Endodermal cell (in vitro differentiated cells): ENCODE measurements at regions not wholly inside any gene's neighbourhood (a gene's known extent, or its start where the extent isn't known, plus 50 kb on each side); places are given as distances from the start of the nearest gene placed in this dataset.

ENCODE experiments used
- DNase-seq: peaks from one replicate; pipeline ENCODE4 v3.0.0-alpha.2; 2017
- H3K27ac ChIP-seq: 2 replicates; pipeline ENCODE4 v1.5.1; 2013; ENCODE audit warnings: mild to moderate bottlenecking, low read depth, low read length, moderate library complexity
- H3K27me3 ChIP-seq: 2 replicates; pipeline ENCODE4 v1.6.1; 2013; ENCODE audit warnings: mild to moderate bottlenecking, low read length, moderate library complexity; ENCODE audit not compliant: insufficient read depth, control insufficient read depth, poor library complexity, severe bottlenecking
- H3K36me3 ChIP-seq: 2 replicates; pipeline ENCODE4 v1.7.0; 2013; ENCODE audit warnings: mild to moderate bottlenecking, low read length, moderate library complexity; ENCODE audit not compliant: control insufficient read depth, insufficient read depth
- H3K4me1 ChIP-seq: one replicate; pipeline ENCODE4 v1.7.0; 2013; ENCODE audit warnings: low read length; ENCODE audit not compliant: control insufficient read depth, insufficient read depth
- H3K4me3 ChIP-seq: 2 replicates; pipeline ENCODE4 v1.5.1; 2013; ENCODE audit warnings: mild to moderate bottlenecking, low read length, moderate library complexity
- H3K9ac ChIP-seq: 2 replicates; pipeline ENCODE4 v1.6.1; 2013; ENCODE audit warnings: mild to moderate bottlenecking, low read length, moderate library complexity; ENCODE audit not compliant: poor library complexity, severe bottlenecking; ENCODE audit errors: extremely low read depth
- H3K9me3 ChIP-seq: 2 replicates; pipeline ENCODE4 v1.6.1; 2013; ENCODE audit warnings: mild to moderate bottlenecking, low read length, moderate library complexity; ENCODE audit not compliant: control insufficient read depth
- H3K27ac Mint-ChIP-seq: 2 replicates; pipeline ENCODE4 v1.8.0; 2020; ENCODE audit warnings: mixed read lengths
- H3K27me3 Mint-ChIP-seq: 2 replicates; pipeline ENCODE4 v1.8.0; 2021; ENCODE audit warnings: mild to moderate bottlenecking, mixed read lengths; ENCODE audit not compliant: insufficient read depth
- H3K36me3 Mint-ChIP-seq: 2 replicates; pipeline ENCODE4 v1.8.0; 2020; ENCODE audit warnings: low read depth, mixed read lengths
- H3K4me1 Mint-ChIP-seq: 2 replicates; pipeline ENCODE4 v1.8.0; 2020; ENCODE audit warnings: mixed read lengths
- H3K4me3 Mint-ChIP-seq: 2 replicates; pipeline ENCODE4 v1.8.0; 2020; ENCODE audit warnings: mild to moderate bottlenecking, moderate library complexity, mixed read lengths
- H3K9me3 Mint-ChIP-seq: 2 replicates; pipeline ENCODE4 v1.8.0; 2020; ENCODE audit warnings: mild to moderate bottlenecking, mixed read lengths
- WGBS, 2 experiments: methylation state at CpG; one replicate each; pipeline versions ENCODE4 v1.1.5 to v1.1.7; 2013; ENCODE audit warnings: missing lambda C conversion rate in 2 of 2, mixed read lengths in 1 of 2; ENCODE audit not compliant: insufficient coverage in 1 of 2, insufficient read length in 1 of 2; 5-methylcytosine and 5-hydroxymethylcytosine counted together
- TF ChIP-seq, protein P1 (sequence below): fragments of 200-600 bp; sonication (generic); conservative IDR thresholded peaks from 2 replicates; pipeline ENCODE4 v1.5.0; 2021; ENCODE audit warnings: antibody characterized with exemption, mild to moderate bottlenecking

DNA sequence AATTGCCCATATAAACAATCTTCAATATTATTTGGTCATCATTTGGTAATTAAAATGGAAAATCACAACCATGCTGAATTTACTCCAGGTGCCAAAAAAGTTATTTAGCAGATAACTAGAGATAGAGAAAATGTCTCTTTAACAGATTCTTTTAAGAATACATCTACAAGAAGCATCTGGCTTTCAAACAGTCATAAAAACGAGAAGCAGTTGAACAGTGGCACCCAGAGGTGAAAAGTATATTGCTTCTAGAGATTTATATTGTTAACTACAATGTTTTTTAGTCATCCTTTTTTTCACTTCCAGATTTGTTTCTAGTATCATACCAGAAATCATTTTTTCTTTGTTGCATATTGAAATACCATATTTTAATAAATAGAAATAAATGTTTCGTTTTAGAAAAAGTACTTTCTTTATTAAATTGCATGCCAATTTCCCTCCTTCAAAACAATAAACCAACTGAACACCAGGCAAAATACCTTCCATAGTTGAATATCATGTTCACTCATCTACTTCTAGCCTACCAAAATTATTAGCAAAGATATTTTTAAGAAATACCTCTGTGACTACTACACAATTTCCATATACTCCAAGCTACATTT lies 65.4 kb upstream of the HNRNPA3 start:
- no peak overlapping the region for H3K27ac ChIP-seq
- peaks cover 25% of the 10 kb centered on the region for H3K27me3 Mint-ChIP-seq
- H3K4me3 Mint-ChIP-seq = no peak overlapping the region
- H3K9me3 Mint-ChIP-seq = no peaks in the 10 kb centered on the region
- 10% methylated on average over 2 of the region's 2 CpGs; no CpG with 5 or more reads in 1 of the 2 experiments for WGBS, 2 experiments
- no peak for DNase-seq
- no peaks in the 10 kb centered on the region for H3K36me3 Mint-ChIP-seq
- H3K9me3 ChIP-seq = no peaks in the 10 kb centered on the region
- H3K4me3 ChIP-seq = no peak overlapping the region
- H3K27ac Mint-ChIP-seq = no peak overlapping the region
- no peaks in the 10 kb centered on the region for H3K36me3 ChIP-seq
- no peaks in the 10 kb centered on the region for H3K4me1 ChIP-seq
- H3K9ac ChIP-seq = no peak overlapping the region
- TF ChIP-seq, protein P1, sequence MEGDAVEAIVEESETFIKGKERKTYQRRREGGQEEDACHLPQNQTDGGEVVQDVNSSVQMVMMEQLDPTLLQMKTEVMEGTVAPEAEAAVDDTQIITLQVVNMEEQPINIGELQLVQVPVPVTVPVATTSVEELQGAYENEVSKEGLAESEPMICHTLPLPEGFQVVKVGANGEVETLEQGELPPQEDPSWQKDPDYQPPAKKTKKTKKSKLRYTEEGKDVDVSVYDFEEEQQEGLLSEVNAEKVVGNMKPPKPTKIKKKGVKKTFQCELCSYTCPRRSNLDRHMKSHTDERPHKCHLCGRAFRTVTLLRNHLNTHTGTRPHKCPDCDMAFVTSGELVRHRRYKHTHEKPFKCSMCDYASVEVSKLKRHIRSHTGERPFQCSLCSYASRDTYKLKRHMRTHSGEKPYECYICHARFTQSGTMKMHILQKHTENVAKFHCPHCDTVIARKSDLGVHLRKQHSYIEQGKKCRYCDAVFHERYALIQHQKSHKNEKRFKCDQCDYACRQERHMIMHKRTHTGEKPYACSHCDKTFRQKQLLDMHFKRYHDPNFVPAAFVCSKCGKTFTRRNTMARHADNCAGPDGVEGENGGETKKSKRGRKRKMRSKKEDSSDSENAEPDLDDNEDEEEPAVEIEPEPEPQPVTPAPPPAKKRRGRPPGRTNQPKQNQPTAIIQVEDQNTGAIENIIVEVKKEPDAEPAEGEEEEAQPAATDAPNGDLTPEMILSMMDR = peak; percentile 80
- H3K4me1 Mint-ChIP-seq = peaks cover 7% of the 10 kb centered on the region
- H3K27me3 ChIP-seq = peaks cover 27% of the 10 kb centered on the region

DNA sequence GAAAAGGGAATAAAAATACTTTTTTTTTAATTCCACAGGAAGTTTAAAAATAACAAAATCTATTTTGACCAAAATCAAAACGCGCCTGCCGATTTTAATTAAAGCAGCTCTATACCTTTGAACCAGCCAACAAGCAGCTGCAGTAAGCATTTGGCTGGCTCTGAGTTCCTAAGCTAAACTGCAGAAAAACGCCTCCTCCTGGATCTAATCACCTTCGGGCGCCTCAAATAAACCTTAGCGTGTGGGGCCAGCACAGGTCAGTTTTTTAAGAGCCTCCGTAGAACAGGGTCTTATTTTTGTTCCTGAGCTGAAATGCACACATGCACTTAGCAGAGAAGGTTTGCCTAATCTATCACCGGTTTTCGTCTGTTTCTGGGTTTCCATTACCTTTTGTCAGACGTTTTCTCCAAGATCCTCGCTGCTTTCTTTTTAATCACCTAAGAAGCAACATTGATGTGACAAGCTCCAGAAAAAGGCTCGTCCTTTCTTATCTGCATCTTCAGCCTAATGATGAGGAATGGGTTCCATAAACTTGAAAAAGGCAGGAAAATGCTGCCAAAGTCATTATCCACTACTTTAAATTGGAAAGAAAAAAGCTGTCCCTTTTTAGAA lies 64.7 kb upstream of the HNRNPA3 start:
- Histone ChIP-seq H3K9ac (no peak overlapping the region), H3K4me3 (peak overlapping the region; percentile 84), H3K27ac (no peak overlapping the region), H3K36me3 (no peaks in the 10 kb centered on the region), H3K4me1 (no peaks in the 10 kb centered on the region), H3K9me3 (no peaks in the 10 kb centered on the region), H3K27me3 (peaks cover 28% of the 10 kb centered on the region)
- H3K4me3 Mint-ChIP-seq = peak overlapping the region; percentile 46
- TF ChIP-seq, protein P1 = no peak
- H3K36me3 Mint-ChIP-seq = no peaks in the 10 kb centered on the region
- peaks cover 7% of the 10 kb centered on the region for H3K4me1 Mint-ChIP-seq
- peaks cover 25% of the 10 kb centered on the region for H3K27me3 Mint-ChIP-seq
- no peaks in the 10 kb centered on the region for H3K9me3 Mint-ChIP-seq
- WGBS, 2 experiments = 41 to 62% methylated on average over 11 to 13 of the region's 13 CpGs
- no peak overlapping the region for H3K27ac Mint-ChIP-seq
- no peak for DNase-seq

DNA sequence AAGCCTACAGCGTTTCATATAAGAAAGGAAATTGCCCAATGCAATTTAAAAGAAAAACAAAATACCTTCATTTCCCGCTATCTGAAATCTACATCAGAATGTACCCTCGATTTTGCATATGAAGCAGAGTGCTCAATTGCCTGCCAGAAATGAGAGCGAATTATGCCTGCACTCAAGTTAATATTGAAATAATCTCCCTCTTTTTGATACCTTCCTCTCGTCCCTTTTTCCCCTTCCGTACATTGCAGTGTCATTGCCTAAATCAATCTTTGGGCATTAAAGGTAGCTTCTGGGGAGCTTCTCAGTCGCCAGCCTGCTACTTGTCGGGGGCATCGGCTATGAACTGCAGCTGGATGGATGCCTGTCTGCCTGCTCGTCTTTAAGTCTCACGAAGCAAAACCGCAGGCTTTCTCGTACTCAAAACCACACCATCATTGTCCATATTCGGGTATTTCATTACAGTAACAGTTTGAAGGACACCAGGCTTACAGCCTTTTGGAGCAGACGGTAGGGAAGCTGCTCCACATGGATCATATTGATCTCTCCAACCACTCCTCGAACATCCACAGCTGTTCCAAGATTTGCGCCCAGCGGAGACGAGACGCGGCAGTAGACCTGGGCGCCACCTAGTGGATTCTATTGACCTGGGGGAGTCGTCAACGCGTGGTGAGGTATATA lies 64.0 kb upstream of the HNRNPA3 start:
- H3K27ac ChIP-seq = no peak overlapping the region
- TF ChIP-seq, protein P1 = peak; percentile 95
- no peaks in the 10 kb centered on the region for H3K9me3 ChIP-seq
- no peaks in the 10 kb centered on the region for H3K36me3 ChIP-seq
- H3K9ac ChIP-seq = no peak overlapping the region
- H3K4me1 ChIP-seq = no peaks in the 10 kb centered on the region
- H3K27me3 Mint-ChIP-seq = peaks cover 25% of the 10 kb centered on the region
- peaks cover 7% of the 10 kb centered on the region for H3K4me1 Mint-ChIP-seq
- H3K4me3 Mint-ChIP-seq = peak overlapping the region; percentile 46
- H3K27ac Mint-ChIP-seq = no peak overlapping the region
- no peaks in the 10 kb centered on the region for H3K9me3 Mint-ChIP-seq
- peak; percentile 95 for DNase-seq
- WGBS, 2 experiments = 4 to 12% methylated on average over 12 to 25 of the region's 25 CpGs
- H3K36me3 Mint-ChIP-seq = no peaks in the 10 kb centered on the region
- H3K4me3 ChIP-seq = peak overlapping the region; percentile 84
- peaks cover 28% of the 10 kb centered on the region for H3K27me3 ChIP-seq
